Neural progenitor cell (in vitro differentiated cells): ENCODE measurements at regions not wholly inside any gene's neighbourhood (a gene's known extent, or its start where the extent isn't known, plus 50 kb on each side); places are given as distances from the start of the nearest gene placed in this dataset.

Experiments
- DNase-seq: peaks from one replicate; pipeline ENCODE4 v3.0.0-alpha.2; 2016; ENCODE audit warnings: low spot score
- H2AFZ ChIP-seq: fragments of 200-600 bp; sonication (generic); replicated peaks from 2 replicates; pipeline ENCODE4 v1.6.1; 2016; ENCODE audit warnings: antibody characterized with exemption
- H3F3A ChIP-seq: fragments of 200-600 bp; sonication (generic); 2 replicates; pipeline ENCODE4 v1.6.1; 2016; ENCODE audit warnings: antibody characterized with exemption, low read depth
- H3K27ac ChIP-seq: fragments of 200-600 bp; sonication (generic); 2 replicates; pipeline ENCODE4 v1.5.1; 2016; ENCODE audit warnings: mild to moderate bottlenecking
- H3K27me3 ChIP-seq: fragments of 200-600 bp; sonication (generic); 2 replicates; pipeline ENCODE4 v1.6.1; 2016; ENCODE audit warnings: mild to moderate bottlenecking, moderate library complexity
- H3K36me3 ChIP-seq: fragments of 200-600 bp; sonication (generic); 2 replicates; pipeline ENCODE4 v1.5.1; 2016
- H3K4me1 ChIP-seq: fragments of 200-600 bp; sonication (generic); 2 replicates; pipeline ENCODE4 v1.6.1; 2016; ENCODE audit warnings: mixed run types
- H3K4me2 ChIP-seq: fragments of 200-600 bp; sonication (generic); 2 replicates; pipeline ENCODE4 v1.6.1; 2016
- H3K4me3 ChIP-seq: fragments of 200-600 bp; sonication (generic); 2 replicates; pipeline ENCODE4 v1.5.1; 2016
- H3K79me2 ChIP-seq: fragments of 200-600 bp; sonication (generic); 2 replicates; pipeline ENCODE4 v1.6.1; 2016; ENCODE audit warnings: low read depth
- H3K9ac ChIP-seq: fragments of 200-600 bp; sonication (generic); 2 replicates; pipeline ENCODE4 v1.6.1; 2016
- H3K9me3 ChIP-seq: fragments of 200-600 bp; sonication (generic); 2 replicates; pipeline ENCODE4 v1.5.1; 2016; ENCODE audit warnings: low read depth
- H4K20me1 ChIP-seq: fragments of 200-600 bp; sonication (generic); 2 replicates; pipeline ENCODE4 v1.6.1; 2016; ENCODE audit warnings: low read depth
- H3K27ac Mint-ChIP-seq: 3 replicates; pipeline ENCODE4 v1.8.0; 2021; ENCODE audit warnings: mixed read lengths
- H3K27me3 Mint-ChIP-seq: 2 replicates; pipeline ENCODE4 v1.8.0; 2022; ENCODE audit warnings: low read depth, mild to moderate bottlenecking, inconsistent platforms, moderate library complexity, mixed read lengths; ENCODE audit not compliant: insufficient read depth
- H3K36me3 Mint-ChIP-seq: 3 replicates; pipeline ENCODE4 v1.8.0; 2021; ENCODE audit warnings: mixed read lengths
- H3K4me1 Mint-ChIP-seq: 3 replicates; pipeline ENCODE4 v1.8.0; 2021; ENCODE audit warnings: mixed read lengths
- H3K4me3 Mint-ChIP-seq: 3 replicates; pipeline ENCODE4 v1.8.0; 2021; ENCODE audit warnings: mild to moderate bottlenecking, moderate library complexity, mixed read lengths
- H3K9me3 Mint-ChIP-seq: 3 replicates; pipeline ENCODE4 v1.8.0; 2020; ENCODE audit warnings: mixed read lengths
- CTCF ChIP-seq: fragments of 200-600 bp; sonication (generic); IDR thresholded peaks from 2 replicates; pipeline ENCODE4 v1.5.1; 2017; ENCODE audit warnings: antibody characterized with exemption, mild to moderate bottlenecking
- EZH2 ChIP-seq: fragments of 200-600 bp; sonication (generic); IDR thresholded peaks from 2 replicates; pipeline ENCODE4 v1.6.1; 2017; ENCODE audit warnings: antibody characterized with exemption, mild to moderate bottlenecking, moderate library complexity
- EZH2phosphoT487 ChIP-seq: fragments of 200-600 bp; sonication (generic); IDR thresholded peaks from 2 replicates; pipeline ENCODE4 v1.6.1; 2017; ENCODE audit warnings: antibody characterized with exemption

DNA sequence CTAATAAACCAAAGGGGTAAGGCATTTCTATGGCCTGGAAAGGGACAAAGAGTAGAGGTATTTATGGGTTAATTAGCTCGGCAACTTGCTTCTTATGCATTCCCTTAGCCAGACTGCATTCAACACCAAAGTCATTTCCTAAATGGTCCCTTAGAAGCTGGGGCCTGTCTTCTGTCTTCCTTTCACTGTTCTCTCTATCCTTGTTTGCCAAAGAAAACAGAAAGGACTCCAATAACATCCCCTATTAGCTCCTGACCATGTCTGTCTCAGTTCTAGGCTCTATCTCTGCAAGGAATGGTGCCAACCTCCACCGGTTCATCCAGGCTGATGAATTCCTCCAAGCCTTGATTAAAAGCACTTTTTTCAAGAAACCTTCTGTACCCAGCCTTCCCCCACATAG is 123.5 kb downstream of the KCTD12 start:
- Histone ChIP-seq H3K4me3 (no peak overlapping the region), H3K9ac (no peak overlapping the region), H3K4me1 (no peaks in the 10 kb centered on the region), H2AFZ (no peak overlapping the region), H3F3A (no peaks in the 10 kb centered on the region), H3K36me3 (no peaks in the 10 kb centered on the region), H4K20me1 (no peaks in the 10 kb centered on the region), H3K27ac (no peak overlapping the region), H3K79me2 (no peaks in the 10 kb centered on the region), H3K4me2 (no peak overlapping the region), H3K27me3 (no peaks in the 10 kb centered on the region), H3K9me3 (no peaks in the 10 kb centered on the region)
- Mint-ChIP-seq H3K36me3 (no peaks in the 10 kb centered on the region), H3K4me1 (peaks cover 3% of the 10 kb centered on the region), H3K27me3 (no peaks in the 10 kb centered on the region), H3K27ac (no peak overlapping the region), H3K9me3 (no peaks in the 10 kb centered on the region), H3K4me3 (no peak overlapping the region)
- no peak for DNase-seq
- TF ChIP-seq EZH2 (no peak), CTCF (no peak), EZH2phosphoT487 (no peak)

GRCh38 chr13:76759877-76760276 is 126.3 kb downstream of the KCTD12 start:
- no peak for TF ChIP-seq EZH2
- TF ChIP-seq EZH2phosphoT487 = no peak
- no peak for TF ChIP-seq CTCF
- Histone ChIP-seq H3K79me2 (no peaks in the 10 kb centered on the region), H3F3A (no peaks in the 10 kb centered on the region), H3K36me3 (no peaks in the 10 kb centered on the region), H2AFZ (no peak overlapping the region), H3K27ac (no peak overlapping the region), H3K4me3 (no peak overlapping the region), H3K27me3 (no peaks in the 10 kb centered on the region), H4K20me1 (no peaks in the 10 kb centered on the region), H3K9me3 (no peaks in the 10 kb centered on the region), H3K9ac (no peak overlapping the region), H3K4me2 (no peak overlapping the region), H3K4me1 (no peaks in the 10 kb centered on the region)
- Mint-ChIP-seq H3K36me3 (no peaks in the 10 kb centered on the region), H3K4me3 (no peak overlapping the region), H3K27ac (no peak overlapping the region), H3K27me3 (no peaks in the 10 kb centered on the region), H3K4me1 (peaks cover 3% of the 10 kb centered on the region), H3K9me3 (no peaks in the 10 kb centered on the region)
- no peak for DNase-seq

DNA sequence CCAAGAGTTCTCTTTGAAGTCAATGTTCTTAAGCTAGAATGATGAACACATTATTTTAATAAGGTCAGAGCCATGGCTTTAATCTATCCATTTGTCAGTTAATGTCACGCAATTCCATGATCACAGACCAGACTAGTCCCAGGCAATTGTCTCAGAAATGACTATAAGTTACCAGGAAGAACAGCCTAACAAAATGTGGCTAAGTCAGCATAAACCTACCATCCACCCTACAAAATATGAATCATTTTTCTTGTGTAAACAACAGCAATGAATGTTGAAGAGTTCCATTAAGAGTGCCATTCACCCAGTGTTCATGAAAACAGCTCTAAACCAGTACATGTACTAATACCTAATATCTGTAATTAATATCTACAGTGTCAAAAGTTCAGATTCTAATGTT is 127.5 kb downstream of the KCTD12 start:
- no peaks in the 10 kb centered on the region for H3F3A ChIP-seq
- Mint-ChIP-seq H3K27ac (no peak overlapping the region), H3K36me3 (no peaks in the 10 kb centered on the region), H3K4me1 (peaks cover 3% of the 10 kb centered on the region), H3K9me3 (no peaks in the 10 kb centered on the region), H3K4me3 (no peak overlapping the region), H3K27me3 (no peaks in the 10 kb centered on the region)
- no peak overlapping the region for H3K9ac ChIP-seq
- no peak overlapping the region for H2AFZ ChIP-seq
- no peak overlapping the region for H3K27ac ChIP-seq
- no peak overlapping the region for H3K4me2 ChIP-seq
- TF ChIP-seq CTCF (no peak), EZH2phosphoT487 (no peak), EZH2 (no peak)
- H3K4me1 ChIP-seq = no peaks in the 10 kb centered on the region
- H3K27me3 ChIP-seq = no peaks in the 10 kb centered on the region
- H4K20me1 ChIP-seq = no peaks in the 10 kb centered on the region
- no peak for DNase-seq
- H3K4me3 ChIP-seq = no peak overlapping the region
- H3K36me3 ChIP-seq = no peaks in the 10 kb centered on the region
- H3K79me2 ChIP-seq = no peaks in the 10 kb centered on the region
- no peaks in the 10 kb centered on the region for H3K9me3 ChIP-seq

DNA sequence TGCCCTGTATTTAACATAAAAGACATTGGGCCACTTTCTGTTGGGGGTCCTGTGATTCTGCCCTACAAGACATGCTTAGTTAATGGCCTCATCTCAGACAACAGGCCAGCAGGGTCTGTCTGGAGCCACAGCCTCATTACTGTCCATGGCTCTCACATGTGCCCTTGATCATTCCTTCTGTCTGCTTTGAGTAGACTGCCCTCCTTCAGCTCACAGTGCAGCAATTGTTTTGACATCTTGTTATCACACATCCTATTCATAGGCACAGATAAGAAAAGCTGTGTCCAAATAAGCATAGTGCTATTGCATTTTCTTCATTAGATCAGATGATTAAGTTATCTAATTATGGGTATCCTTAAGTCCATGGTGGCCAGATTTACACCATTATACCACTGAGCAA is 127.9 kb downstream of the KCTD12 start:
- H3K79me2 ChIP-seq = no peaks in the 10 kb centered on the region
- H3K4me3 Mint-ChIP-seq = no peak overlapping the region

More for the DNA sequence above, 127.9 kb downstream of the KCTD12 start:
- H3K36me3 Mint-ChIP-seq = no peaks in the 10 kb centered on the region
- Histone ChIP-seq H3K9me3 (no peaks in the 10 kb centered on the region), H2AFZ (no peak overlapping the region), H3K36me3 (no peaks in the 10 kb centered on the region), H3K4me1 (no peaks in the 10 kb centered on the region), H3F3A (no peaks in the 10 kb centered on the region), H3K27me3 (no peaks in the 10 kb centered on the region), H4K20me1 (no peaks in the 10 kb centered on the region), H3K27ac (no peak overlapping the region), H3K4me3 (no peak overlapping the region), H3K9ac (no peak overlapping the region), H3K4me2 (no peak overlapping the region)
- H3K4me1 Mint-ChIP-seq = peaks cover 3% of the 10 kb centered on the region
- no peaks in the 10 kb centered on the region for H3K27me3 Mint-ChIP-seq
- H3K9me3 Mint-ChIP-seq = no peaks in the 10 kb centered on the region
- no peak for DNase-seq
- no peak for TF ChIP-seq EZH2
- no peak for TF ChIP-seq CTCF
- TF ChIP-seq EZH2phosphoT487 = no peak
- no peak overlapping the region for H3K27ac Mint-ChIP-seq
